GF-D8 (cell line): ENCODE measurements at regions not wholly inside any gene's neighbourhood (a gene's known extent, or its start where the extent isn't known, plus 50 kb on each side); places are given as distances from the start of the nearest gene placed in this dataset.

Experiments used
- DNase-seq: peaks from one replicate; lab custom pipeline; 2025; lab: John Stamatoyannopoulos, UW

GRCh38 chr6:85396159-85396808 is 53.6 kb upstream of the NT5E start:
- DNase-seq = no peak

GRCh38 chr6:85395746-85396145 is 54.1 kb upstream of the NT5E start:
- no peak for DNase-seq

GRCh38 chr6:85394853-85395538 is 54.9 kb upstream of the NT5E start:
- DNase-seq = no peak

GRCh38 chr6:85394199-85394598 is 55.7 kb upstream of the NT5E start:
- no peak for DNase-seq

GRCh38 chr6:85392379-85392778 is 57.5 kb upstream of the NT5E start:
- DNase-seq = no peak

- no peak for DNase-seq
Observed at GRCh38 chr6:85390775-85391174, 59.1 kb upstream of the NT5E start.

GRCh38 chr6:85390105-85390728 is 59.7 kb upstream of the NT5E start:
- no peak for DNase-seq

GRCh38 chr6:85389151-85389797 is 60.6 kb upstream of the NT5E start:
- no peak for DNase-seq

GRCh38 chr6:85388531-85388930 is 61.4 kb upstream of the NT5E start:
- no peak for DNase-seq

- DNase-seq = no peak
Observed at GRCh38 chr6:85385636-85386315, 64.1 kb upstream of the NT5E start.

- no peak for DNase-seq
Observed at GRCh38 chr6:85383042-85383441, 66.8 kb upstream of the NT5E start.

GRCh38 chr6:85382541-85382940 is 67.3 kb upstream of the NT5E start:
- no peak for DNase-seq

GRCh38 chr6:85372915-85373270 is 77.0 kb upstream of the NT5E start:
- no peak for DNase-seq

GRCh38 chr6:85372188-85372914 is 77.5 kb upstream of the NT5E start:
- no peak for DNase-seq

- DNase-seq = no peak
Observed at GRCh38 chr6:85368631-85369030, 81.3 kb upstream of the NT5E start.

- DNase-seq = no peak
Observed at GRCh38 chr6:85364344-85364743, 85.5 kb upstream of the NT5E start.

GRCh38 chr6:85363870-85364269 is 86.0 kb upstream of the NT5E start:
- no peak for DNase-seq

GRCh38 chr6:85362652-85363310 is 87.1 kb upstream of the NT5E start:
- DNase-seq = no peak

GRCh38 chr6:85361643-85362014 is 88.3 kb upstream of the NT5E start:
- no peak for DNase-seq

- no peak for DNase-seq
Observed at GRCh38 chr6:85360794-85361642, 88.9 kb upstream of the NT5E start.
